Trophoblast cell (in vitro differentiated cells and primary cell): ENCODE measurements at regions not wholly inside any gene's neighbourhood (a gene's known extent, or its start where the extent isn't known, plus 50 kb on each side); places are given as distances from the start of the nearest gene placed in this dataset.
A peak's percentile ranks its signal among the peaks of the same experiment; 100 is the strongest.

Experiments used
- DNase-seq, 2 donors: peaks; one replicate each; pipeline ENCODE4 v3.0.0-alpha.2; 2016
- H2AFZ ChIP-seq: 2 replicates; pipeline ENCODE4 v1.6.1; 2013; ENCODE audit warnings: low read length, moderate library complexity, mild to moderate bottlenecking; ENCODE audit not compliant: insufficient read depth, poor library complexity
- H2AK5ac ChIP-seq: 2 replicates; pipeline ENCODE4 v1.6.1; 2013; ENCODE audit warnings: mild to moderate bottlenecking, low read length
- H2BK120ac ChIP-seq: 2 replicates; pipeline ENCODE4 v1.6.1; 2013; ENCODE audit warnings: low read length, mild to moderate bottlenecking, moderate library complexity; ENCODE audit not compliant: insufficient read depth, poor library complexity
- H2BK12ac ChIP-seq: 2 replicates; pipeline ENCODE4 v1.6.1; 2013; ENCODE audit warnings: mild to moderate bottlenecking, low read length, moderate library complexity
- H2BK5ac ChIP-seq: 2 replicates; pipeline ENCODE4 v1.6.1; 2013; ENCODE audit warnings: low read length, low read depth, moderate library complexity, mild to moderate bottlenecking; ENCODE audit not compliant: poor library complexity
- H3K14ac ChIP-seq: 2 replicates; pipeline ENCODE4 v1.6.1; 2013; ENCODE audit warnings: mild to moderate bottlenecking, low read length
- H3K18ac ChIP-seq: 2 replicates; pipeline ENCODE4 v1.6.1; 2013; ENCODE audit warnings: mild to moderate bottlenecking, low read length
- H3K23ac ChIP-seq: 2 replicates; pipeline ENCODE4 v1.6.1; 2013; ENCODE audit warnings: low read length
- H3K27ac ChIP-seq: 2 replicates; pipeline ENCODE4 v1.5.1; 2013; ENCODE audit warnings: low read depth, mild to moderate bottlenecking, inconsistent platforms, low read length, moderate library complexity
- H3K27me3 ChIP-seq: 2 replicates; pipeline ENCODE4 v1.6.1; 2013; ENCODE audit warnings: inconsistent platforms, mild to moderate bottlenecking, low read length, moderate library complexity; ENCODE audit not compliant: insufficient read depth
- H3K36me3 ChIP-seq, 2 experiments: 1 replicate in 1 of 2; 2 replicates in 1 of 2; pipeline ENCODE4 v1.6.1; 2013; ENCODE audit warnings: low read length in 2 of 2, mild to moderate bottlenecking in 2 of 2, moderate library complexity in 1 of 2; ENCODE audit not compliant: insufficient read depth in 2 of 2, control insufficient read depth in 1 of 2
- H3K4ac ChIP-seq: 2 replicates; pipeline ENCODE4 v1.6.1; 2013; ENCODE audit warnings: low read depth, mild to moderate bottlenecking, low read length, moderate library complexity
- H3K4me1 ChIP-seq, 2 experiments: 1 replicate in 1 of 2; 2 replicates in 1 of 2; pipeline ENCODE4 v1.6.1; 2013; ENCODE audit warnings: low read length in 2 of 2, mild to moderate bottlenecking in 2 of 2, moderate library complexity in 1 of 2; ENCODE audit not compliant: insufficient read depth in 2 of 2, control insufficient read depth in 1 of 2
- H3K4me2 ChIP-seq: 2 replicates; pipeline ENCODE4 v1.6.1; 2013; ENCODE audit warnings: inconsistent platforms, mild to moderate bottlenecking, low read length, moderate library complexity
- H3K4me3 ChIP-seq: 2 replicates; pipeline ENCODE4 v1.5.1; 2013; ENCODE audit warnings: mild to moderate bottlenecking, low read depth, low read length, inconsistent platforms
- H3K79me1 ChIP-seq: one replicate; pipeline ENCODE4 v1.6.1; 2013; ENCODE audit warnings: low read length
- H3K79me2 ChIP-seq: 2 replicates; pipeline ENCODE4 v1.6.1; 2013; ENCODE audit warnings: low read length, mild to moderate bottlenecking; ENCODE audit not compliant: control insufficient read depth, insufficient read depth, poor library complexity
- H3K9ac ChIP-seq: 2 replicates; pipeline ENCODE4 v1.6.1; 2013; ENCODE audit warnings: mild to moderate bottlenecking, low read length
- H3K9me3 ChIP-seq: 2 replicates; pipeline ENCODE4 v1.6.1; 2013; ENCODE audit warnings: low read depth, mild to moderate bottlenecking, control low read depth, inconsistent platforms, low read length; ENCODE audit not compliant: insufficient read depth
- H4K12ac ChIP-seq: 2 replicates; pipeline ENCODE4 v1.6.1; 2013; ENCODE audit warnings: low read depth, mild to moderate bottlenecking, low read length, moderate library complexity
- H4K8ac ChIP-seq: 2 replicates; pipeline ENCODE4 v1.6.1; 2013; ENCODE audit warnings: low read depth, mild to moderate bottlenecking, low read length, moderate library complexity
- H4K91ac ChIP-seq: one replicate; pipeline ENCODE4 v1.6.1; 2013; ENCODE audit warnings: low read depth, mild to moderate bottlenecking, low read length, moderate library complexity
- WGBS: extraction: QIAGEN DNeasy Blood & Tissue Kit; methylation state at CpG from one replicate; pipeline ENCODE4 v1.1.7; 2013; ENCODE audit warnings: missing lambda C conversion rate; ENCODE audit not compliant: insufficient read length, insufficient coverage; ENCODE audit errors: extremely low coverage; 5-methylcytosine and 5-hydroxymethylcytosine counted together

- no CpG with 5 or more reads among the region's 2 CpGs for WGBS
These were observed 108.8 kb upstream of the ASTN2 start for GRCh38 chr9:117523531-117524153.

GRCh38 chr9:117521293-117521692 lies 106.4 kb upstream of the ASTN2 start:
- no peak overlapping the region for H3K18ac ChIP-seq
- H2AK5ac ChIP-seq, result no peak overlapping the region
- H3K4ac ChIP-seq, result no peak overlapping the region
- no peak overlapping the region for H3K14ac ChIP-seq
- no peak overlapping the region for H3K23ac ChIP-seq
- no peaks in the 10 kb centered on the region for H3K79me2 ChIP-seq
- no peak for DNase-seq
- H4K12ac ChIP-seq, result no peak overlapping the region
- H3K27ac ChIP-seq, result no peak overlapping the region
- H2BK12ac ChIP-seq, result no peak overlapping the region
- H3K9ac ChIP-seq, result no peak overlapping the region
- no peak overlapping the region for H4K91ac ChIP-seq
- H3K4me3 ChIP-seq, result no peak overlapping the region
- no peaks in the 10 kb centered on the region for H3K27me3 ChIP-seq
- WGBS, result no CpG with 5 or more reads among the region's 4 CpGs
- no peak overlapping the region for H2BK120ac ChIP-seq
- no peak overlapping the region for H3K4me2 ChIP-seq
- no peaks in the 10 kb centered on the region for H3K4me1 ChIP-seq
- H2AFZ ChIP-seq, result no peak overlapping the region
- H3K9me3 ChIP-seq, result no peaks in the 10 kb centered on the region
- no peak overlapping the region for H2BK5ac ChIP-seq
- no peak overlapping the region for H4K8ac ChIP-seq
- H3K36me3 ChIP-seq, result no peaks in the 10 kb centered on the region
- no peaks in the 10 kb centered on the region for H3K79me1 ChIP-seq

More at GRCh38 chr9:117523531-117524153, 108.8 kb upstream of the ASTN2 start:
- Histone ChIP-seq H3K9ac (no peak overlapping the region), H4K8ac (no peak overlapping the region), H2BK120ac (no peak overlapping the region), H2AFZ (no peak overlapping the region), H4K12ac (no peak overlapping the region), H3K18ac (no peak overlapping the region), H3K27ac (no peak overlapping the region), H3K79me2 (no peaks in the 10 kb centered on the region), H3K14ac (no peak overlapping the region), H3K9me3 (no peaks in the 10 kb centered on the region), H3K23ac (no peak overlapping the region), H2AK5ac (no peak overlapping the region), H3K79me1 (no peaks in the 10 kb centered on the region), H3K4me1 (no peaks in the 10 kb centered on the region), H3K4ac (no peak overlapping the region), H3K4me2 (no peak overlapping the region), H3K4me3 (no peak overlapping the region), H4K91ac (no peak overlapping the region), H3K36me3 (no peaks in the 10 kb centered on the region), H3K27me3 (no peaks in the 10 kb centered on the region), H2BK5ac (no peak overlapping the region), H2BK12ac (no peak overlapping the region)
- peak in 1 of 2 donors; percentile 8 for DNase-seq

GRCh38 chr9:117516676-117517632 lies 102.1 kb upstream of the ASTN2 start:
- H2BK120ac ChIP-seq, result no peak overlapping the region
- H3K9me3 ChIP-seq, result no peaks in the 10 kb centered on the region
- H3K4me2 ChIP-seq, result no peak overlapping the region
- no CpG with 5 or more reads among the region's 4 CpGs for WGBS
- H2BK12ac ChIP-seq, result no peak overlapping the region
- no peak overlapping the region for H4K8ac ChIP-seq
- no peak overlapping the region for H3K14ac ChIP-seq
- no peak overlapping the region for H3K27ac ChIP-seq
- H3K4me3 ChIP-seq, result no peak overlapping the region
- H3K4me1 ChIP-seq, result no peaks in the 10 kb centered on the region
- H3K23ac ChIP-seq, result no peak overlapping the region
- H2BK5ac ChIP-seq, result no peak overlapping the region
- no peaks in the 10 kb centered on the region for H3K79me1 ChIP-seq
- no peak overlapping the region for H3K18ac ChIP-seq
- H3K4ac ChIP-seq, result no peak overlapping the region
- H4K91ac ChIP-seq, result no peak overlapping the region
- H4K12ac ChIP-seq, result no peak overlapping the region
- H2AK5ac ChIP-seq, result no peak overlapping the region
- H3K27me3 ChIP-seq, result no peaks in the 10 kb centered on the region
- H3K36me3 ChIP-seq, result no peaks in the 10 kb centered on the region
- no peaks in the 10 kb centered on the region for H3K79me2 ChIP-seq
- no peak for DNase-seq
- no peak overlapping the region for H2AFZ ChIP-seq
- no peak overlapping the region for H3K9ac ChIP-seq

GRCh38 chr9:117511852-117512481 lies 97.1 kb upstream of the ASTN2 start:
- Histone ChIP-seq H3K79me2 (no peaks in the 10 kb centered on the region), H3K9me3 (peaks cover 1% of the 10 kb centered on the region), H3K36me3 (no peaks in the 10 kb centered on the region), H2BK5ac (no peak overlapping the region), H2AK5ac (no peak overlapping the region), H3K23ac (no peak overlapping the region), H3K18ac (no peak overlapping the region), H3K4ac (no peak overlapping the region), H4K91ac (no peak overlapping the region), H2BK120ac (no peak overlapping the region), H3K4me1 (no peaks in the 10 kb centered on the region), H4K8ac (no peak overlapping the region), H3K4me2 (no peak overlapping the region), H2BK12ac (no peak overlapping the region), H2AFZ (no peak overlapping the region), H3K27me3 (no peaks in the 10 kb centered on the region), H3K79me1 (no peaks in the 10 kb centered on the region), H3K4me3 (no peak overlapping the region), H3K27ac (no peak overlapping the region), H3K9ac (no peak overlapping the region), H4K12ac (no peak overlapping the region), H3K14ac (no peak overlapping the region)
- no CpG with 5 or more reads among the region's 4 CpGs for WGBS
- no peak for DNase-seq
